ENCODE measurements at regions not wholly inside any gene's neighbourhood (a gene's known extent, or its start where the extent isn't known, plus 50 kb on each side); places are given as distances from the start of the nearest gene placed in this dataset.

GRCh38 chr1:112251766-112252506, 144.1 kb upstream of the CTTNBP2NL start:
- TF ChIP-seq POLR2AphosphoS5 (IDR thresholded peaks at IDR 0.05; ENCODE audit: low read depth, low read length) (no peak), POLR2A (IDR thresholded peaks at IDR 0.05; ENCODE audit: low read depth, low read length) (no peak), SPI1 (IDR thresholded peaks at IDR 0.05; ENCODE audit: low read depth, low read length) (no peak)
